Nephron (organoid): ENCODE measurements at regions not wholly inside any gene's neighbourhood (a gene's known extent, or its start where the extent isn't known, plus 50 kb on each side); places are given as distances from the start of the nearest gene placed in this dataset.

Experiments used
- H3K27ac Mint-ChIP-seq, 3 experiments: 2 replicates each; pipeline ENCODE4 v1.8.0; 2020; ENCODE audit warnings: mixed read lengths in 3 of 3, mild to moderate bottlenecking in 2 of 3, moderate library complexity in 1 of 3
- H3K27me3 Mint-ChIP-seq: 2 replicates; pipeline ENCODE4 v1.8.0; 2021; ENCODE audit warnings: low read depth, mild to moderate bottlenecking, moderate library complexity, mixed read lengths
- H3K36me3 Mint-ChIP-seq: 2 replicates; pipeline ENCODE4 v1.8.0; 2020; ENCODE audit warnings: low read depth, mixed read lengths
- H3K4me1 Mint-ChIP-seq: 2 replicates; pipeline ENCODE4 v1.8.0; 2020; ENCODE audit warnings: mixed read lengths
- H3K4me3 Mint-ChIP-seq, 3 experiments: 2 replicates each; pipeline ENCODE4 v1.8.0; 2020; ENCODE audit warnings: mild to moderate bottlenecking in 3 of 3, mixed read lengths in 3 of 3, moderate library complexity in 2 of 3
- H3K9me3 Mint-ChIP-seq: 2 replicates; pipeline ENCODE4 v1.8.0; 2020; ENCODE audit warnings: mixed read lengths
- CTCF ChIP-seq, 3 experiments: fragments of 200-600 bp; sonication (generic); IDR thresholded peaks; one replicate each; pipeline ENCODE4 v1.5.0; 2021; ENCODE audit warnings: antibody characterized with exemption in 3 of 3; ENCODE audit not compliant: unreplicated experiment in 3 of 3

GRCh38 chr10:8455181-8455580 is 400.7 kb downstream of the GATA3 start:
- no peaks in the 10 kb centered on the region for H3K4me1 Mint-ChIP-seq
- peaks cover 6% of the 10 kb centered on the region for H3K27me3 Mint-ChIP-seq
- TF ChIP-seq CTCF (IDR thresholded peaks at IDR 0.05; ENCODE audit: unreplicated experiment in 3 of 3), result no peak
- H3K9me3 Mint-ChIP-seq, result peaks cover 11% of the 10 kb centered on the region
- no peak overlapping the region for H3K4me3 Mint-ChIP-seq
- H3K36me3 Mint-ChIP-seq, result peaks cover 3% of the 10 kb centered on the region
- no peak overlapping the region for H3K27ac Mint-ChIP-seq

DNA sequence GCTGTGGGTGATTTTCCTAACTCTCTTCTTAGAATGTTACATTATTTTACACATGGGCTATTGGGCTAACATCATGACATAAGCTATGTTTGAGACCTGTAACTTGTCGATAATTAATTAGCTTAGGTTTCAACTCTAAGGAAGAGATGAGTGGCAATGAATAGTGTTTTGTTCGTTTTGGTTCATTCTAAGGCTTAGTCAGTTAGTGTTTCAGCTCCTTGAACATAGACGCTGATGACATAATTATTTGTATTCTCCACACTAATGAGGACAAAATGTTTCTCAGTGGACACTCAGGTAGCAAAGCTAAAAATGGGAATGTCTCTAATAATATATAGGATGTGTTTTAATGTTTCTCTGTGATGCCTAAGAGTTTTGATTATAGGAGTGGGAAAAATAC is 401.9 kb downstream of the GATA3 start:
- H3K27me3 Mint-ChIP-seq, result no peaks in the 10 kb centered on the region
- no peak overlapping the region for H3K4me3 Mint-ChIP-seq
- TF ChIP-seq CTCF (IDR thresholded peaks at IDR 0.05; ENCODE audit: unreplicated experiment in 3 of 3), result no peak
- H3K36me3 Mint-ChIP-seq, result peaks cover 3% of the 10 kb centered on the region
- peaks cover 11% of the 10 kb centered on the region for H3K9me3 Mint-ChIP-seq
- no peak overlapping the region for H3K27ac Mint-ChIP-seq
- H3K4me1 Mint-ChIP-seq, result no peaks in the 10 kb centered on the region

- Mint-ChIP-seq H3K27ac (no peak overlapping the region), H3K9me3 (peaks cover 11% of the 10 kb centered on the region), H3K4me3 (no peak overlapping the region), H3K36me3 (peaks cover 3% of the 10 kb centered on the region), H3K4me1 (no peaks in the 10 kb centered on the region), H3K27me3 (peaks cover 7% of the 10 kb centered on the region)
- no peak for TF ChIP-seq CTCF (IDR thresholded peaks at IDR 0.05; ENCODE audit: unreplicated experiment in 3 of 3)
Measured at GRCh38 chr10:8460626-8461025, 406.1 kb downstream of the GATA3 start.

GRCh38 chr10:8462565-8462964 is 408.1 kb downstream of the GATA3 start:
- Mint-ChIP-seq H3K9me3 (peaks cover 7% of the 10 kb centered on the region), H3K4me1 (no peaks in the 10 kb centered on the region), H3K4me3 (no peak overlapping the region), H3K36me3 (no peaks in the 10 kb centered on the region), H3K27ac (no peak overlapping the region), H3K27me3 (peaks cover 15% of the 10 kb centered on the region)
- no peak for TF ChIP-seq CTCF (IDR thresholded peaks at IDR 0.05; ENCODE audit: unreplicated experiment in 3 of 3)

GRCh38 chr10:8463853-8464252 is 409.4 kb downstream of the GATA3 start:
- no peak for TF ChIP-seq CTCF (IDR thresholded peaks at IDR 0.05; ENCODE audit: unreplicated experiment in 3 of 3)
- Mint-ChIP-seq H3K27ac (no peak overlapping the region), H3K4me1 (no peaks in the 10 kb centered on the region), H3K4me3 (no peak overlapping the region), H3K27me3 (peaks cover 15% of the 10 kb centered on the region), H3K36me3 (no peaks in the 10 kb centered on the region), H3K9me3 (peaks cover 1% of the 10 kb centered on the region)

DNA sequence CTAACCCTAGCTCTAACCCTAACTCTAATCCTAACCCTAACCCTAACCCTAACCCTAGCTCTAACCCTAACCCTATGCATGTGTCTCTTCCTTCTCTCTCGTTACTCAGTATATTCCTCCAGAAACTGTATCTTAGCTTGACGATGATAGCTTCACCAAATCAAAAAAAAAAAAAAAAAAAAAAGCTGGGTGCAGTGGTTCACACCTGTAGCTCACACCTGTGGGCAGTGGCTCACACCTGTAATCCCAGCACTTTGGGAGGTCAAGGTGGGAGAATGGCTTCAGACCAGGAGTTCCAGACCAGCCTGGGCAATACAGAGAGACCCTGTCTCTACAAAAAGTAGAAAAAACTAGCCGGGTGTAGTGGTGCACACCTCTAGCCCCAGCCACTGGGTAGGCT is 414.0 kb downstream of the GATA3 start:
- TF ChIP-seq CTCF (IDR thresholded peaks at IDR 0.05; ENCODE audit: unreplicated experiment in 3 of 3), result no peak
- Mint-ChIP-seq H3K27ac (no peak overlapping the region), H3K4me1 (no peaks in the 10 kb centered on the region), H3K36me3 (no peaks in the 10 kb centered on the region), H3K27me3 (peaks cover 28% of the 10 kb centered on the region), H3K9me3 (no peaks in the 10 kb centered on the region), H3K4me3 (no peak overlapping the region)
